ENCODE measurements at regions not wholly inside any gene's neighbourhood (a gene's known extent, or its start where the extent isn't known, plus 50 kb on each side); places are given as distances from the start of the nearest gene placed in this dataset.
"Not testable (repeated sequence)": the region's sequence is repeated elsewhere in the genome, so short reads cannot be mapped to it uniquely, and the experiment has no call there.

GRCh38 chr15:50845181-50845580 is 63.3 kb upstream of the AP4E1 start:
- TF ChIP-seq POLR2A, CTCF (IDR thresholded peaks at IDR 0.05): not testable (repeated sequence)
